HEK293T (cell line): ENCODE measurements at regions not wholly inside any gene's neighbourhood (a gene's known extent, or its start where the extent isn't known, plus 50 kb on each side); places are given as distances from the start of the nearest gene placed in this dataset.

Experiments
- CTCF ChIA-PET: fragments of 350-600 bp; formaldehyde crosslinking; extraction: SDS; loops from one replicate; lab custom pipeline; 2021; ENCODE audit warnings: antibody characterized with exemption, inconsistent platforms; lab: Yijun Ruan, JAX
- POLR2A ChIA-PET: fragments of 350-600 bp; formaldehyde crosslinking; extraction: SDS; loops from one replicate; lab custom pipeline; 2020; ENCODE audit warnings: antibody characterized with exemption, inconsistent platforms; lab: Yijun Ruan, JAX
- DNase-seq: peaks from one replicate; pipeline ENCODE4 v3.0.0; 2012; ENCODE audit warnings: mixed read lengths; ENCODE audit errors: extremely low spot score
- ARNT ChIP-seq: fragments of 450-650 bp; IDR thresholded peaks from 2 replicates; pipeline ENCODE4 v1.6.1; 2017; ENCODE audit warnings: mild to moderate bottlenecking
- BHLHE40 ChIP-seq: fragments of 450-650 bp; IDR thresholded peaks from 2 replicates; pipeline ENCODE4 v1.6.1; 2016; ENCODE audit warnings: mild to moderate bottlenecking, moderate library complexity, borderline replicate concordance
- CTBP1 ChIP-seq: fragments of 450-650 bp; IDR thresholded peaks from 2 replicates; pipeline ENCODE4 v1.6.1; 2016; ENCODE audit warnings: borderline replicate concordance
- ELF4 ChIP-seq: fragments of 450-650 bp; IDR thresholded peaks from 2 replicates; pipeline ENCODE4 v1.6.1; 2017; ENCODE audit warnings: antibody characterized with exemption
- FOXA1 ChIP-seq: fragments of 450-650 bp; IDR thresholded peaks from 2 replicates; pipeline ENCODE4 v1.6.1; 2016; ENCODE audit warnings: mild to moderate bottlenecking
- FOXK2 ChIP-seq: fragments of 450-650 bp; IDR thresholded peaks from 2 replicates; pipeline ENCODE4 v1.6.1; 2016; ENCODE audit warnings: mild to moderate bottlenecking
- FOXM1 ChIP-seq: fragments of 450-650 bp; IDR thresholded peaks from 2 replicates; pipeline ENCODE4 v1.6.1; 2017; ENCODE audit warnings: mild to moderate bottlenecking, borderline replicate concordance
- HDGF ChIP-seq: fragments of 450-650 bp; IDR thresholded peaks from 2 replicates; pipeline ENCODE4 v1.6.1; 2017; ENCODE audit warnings: antibody characterized with exemption, borderline replicate concordance
- L3MBTL2 ChIP-seq: fragments of 450-650 bp; conservative IDR thresholded peaks from 2 replicates; pipeline ENCODE4 v1.6.1; 2016; ENCODE audit warnings: mild to moderate bottlenecking
- LEF1 ChIP-seq: fragments of 450-650 bp; IDR thresholded peaks from 2 replicates; pipeline ENCODE4 v1.6.1; 2017; ENCODE audit warnings: mild to moderate bottlenecking, borderline replicate concordance
- NFRKB ChIP-seq: fragments of 450-650 bp; IDR thresholded peaks from 2 replicates; pipeline ENCODE4 v1.6.1; 2016; ENCODE audit warnings: mild to moderate bottlenecking, moderate library complexity
- SP1 ChIP-seq: fragments of 450-650 bp; IDR thresholded peaks from 2 replicates; pipeline ENCODE4 v1.6.1; 2017
- SUZ12 ChIP-seq: fragments of 450-650 bp; IDR thresholded peaks from 2 replicates; pipeline ENCODE4 v1.6.1; 2016; ENCODE audit warnings: mild to moderate bottlenecking
- TARDBP ChIP-seq: fragments of 450-650 bp; IDR thresholded peaks from 2 replicates; pipeline ENCODE4 v1.6.1; 2016
- ZNF384 ChIP-seq: fragments of 450-650 bp; IDR thresholded peaks from 2 replicates; pipeline ENCODE4 v1.6.1; 2016
- TF ChIP-seq, protein P1 (sequence below): fragments of 450-650 bp; IDR thresholded peaks from 2 replicates; pipeline ENCODE4 v1.6.1; 2016

- ChIA-PET POLR2A (no interaction called here), CTCF (interaction anchor here (1.5 kb wide), 1 partner anchor 10 kb away, joined by 3 read pairs; no protein-coding TSS in a partner anchor)
- no peak for DNase-seq
- TF ChIP-seq HDGF = no peak
- no peak for TF ChIP-seq LEF1
- TF ChIP-seq, protein P1, sequence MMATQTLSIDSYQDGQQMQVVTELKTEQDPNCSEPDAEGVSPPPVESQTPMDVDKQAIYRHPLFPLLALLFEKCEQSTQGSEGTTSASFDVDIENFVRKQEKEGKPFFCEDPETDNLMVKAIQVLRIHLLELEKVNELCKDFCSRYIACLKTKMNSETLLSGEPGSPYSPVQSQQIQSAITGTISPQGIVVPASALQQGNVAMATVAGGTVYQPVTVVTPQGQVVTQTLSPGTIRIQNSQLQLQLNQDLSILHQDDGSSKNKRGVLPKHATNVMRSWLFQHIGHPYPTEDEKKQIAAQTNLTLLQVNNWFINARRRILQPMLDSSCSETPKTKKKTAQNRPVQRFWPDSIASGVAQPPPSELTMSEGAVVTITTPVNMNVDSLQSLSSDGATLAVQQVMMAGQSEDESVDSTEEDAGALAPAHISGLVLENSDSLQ = no peak
- no peak for TF ChIP-seq SUZ12
- no peak for TF ChIP-seq FOXA1
- TF ChIP-seq CTBP1 = no peak
- TF ChIP-seq ELF4 = no peak
- no peak for TF ChIP-seq TARDBP
- TF ChIP-seq NFRKB = no peak
- TF ChIP-seq FOXK2 = no peak
- no peak for TF ChIP-seq BHLHE40
- no peak for TF ChIP-seq FOXM1
- no peak for TF ChIP-seq ZNF384
- no peak for TF ChIP-seq SP1
- no peak for TF ChIP-seq L3MBTL2
- TF ChIP-seq ARNT = no peak
Measured at GRCh38 chr2:62564380-62565137, 58.6 kb upstream of the TMEM17 start.

- no peak for DNase-seq
- ChIA-PET POLR2A (no interaction called here), CTCF (no interaction called here)
- TF ChIP-seq, protein P1 = no peak
- TF ChIP-seq FOXA1 (no peak), ZNF384 (no peak), ARNT (no peak), L3MBTL2 (no peak), TARDBP (no peak), HDGF (no peak), NFRKB (no peak), LEF1 (no peak), FOXK2 (no peak), CTBP1 (no peak)
Measured at GRCh38 chr2:62561586-62561985, 55.6 kb upstream of the TMEM17 start.

GRCh38 chr2:62559582-62559981 lies 53.6 kb upstream of the TMEM17 start:
- CTCF ChIA-PET = no interaction called here
- POLR2A ChIA-PET = no interaction called here
- no peak for DNase-seq
- TF ChIP-seq, protein P1 = no peak
- TF ChIP-seq SP1 = no peak
- no peak for TF ChIP-seq CTBP1
- no peak for TF ChIP-seq ZNF384
- no peak for TF ChIP-seq FOXK2
- no peak for TF ChIP-seq TARDBP
- no peak for TF ChIP-seq L3MBTL2
- TF ChIP-seq ARNT = no peak
- no peak for TF ChIP-seq ELF4
- TF ChIP-seq FOXA1 = no peak
- TF ChIP-seq FOXM1 = no peak
- TF ChIP-seq LEF1 = no peak
- no peak for TF ChIP-seq SUZ12
- TF ChIP-seq HDGF = no peak
- TF ChIP-seq BHLHE40 = no peak
- no peak for TF ChIP-seq NFRKB

- no peak for DNase-seq
- CTCF ChIA-PET = interaction anchor here (0.9 kb wide), 1 partner anchor 102 kb away, joined by 3 read pairs; no protein-coding TSS in a partner anchor
- POLR2A ChIA-PET = no interaction called here
- no peak for TF ChIP-seq L3MBTL2
- no peak for TF ChIP-seq ARNT
- TF ChIP-seq BHLHE40 = no peak
- TF ChIP-seq HDGF = no peak
Measured at GRCh38 chr2:62558743-62559142, 52.7 kb upstream of the TMEM17 start.

DNA sequence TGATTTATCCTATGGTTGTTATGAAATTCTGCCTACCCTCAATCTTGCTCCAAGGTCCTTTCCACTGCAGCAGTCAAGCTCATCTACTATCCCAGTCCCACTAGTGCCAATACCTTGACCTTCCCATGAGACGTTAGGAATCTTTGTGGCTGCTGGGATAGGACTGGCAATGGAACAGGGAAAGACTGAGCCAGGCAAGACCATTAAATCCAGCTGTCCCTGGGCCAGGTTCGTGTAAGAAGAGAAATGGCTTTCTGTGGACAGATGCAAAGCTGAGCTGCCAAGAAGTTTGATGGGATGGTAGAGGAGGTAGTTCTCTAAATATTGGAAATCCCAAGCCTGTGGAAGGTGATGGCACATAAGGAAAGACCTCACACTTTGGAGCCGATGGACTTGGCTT lies 50.1 kb upstream of the TMEM17 start:
- ChIA-PET CTCF (no interaction called here), POLR2A (no interaction called here)
- no peak for DNase-seq
- TF ChIP-seq FOXA1 (no peak), SUZ12 (no peak), ARNT (no peak), NFRKB (no peak), ELF4 (no peak), BHLHE40 (no peak), FOXK2 (no peak), CTBP1 (no peak), L3MBTL2 (no peak), LEF1 (no peak), SP1 (no peak), TARDBP (no peak), FOXM1 (no peak), ZNF384 (no peak), HDGF (no peak)
- TF ChIP-seq, protein P1 = no peak
